HG03159 (cell line): ENCODE measurements at regions not wholly inside any gene's neighbourhood (a gene's known extent, or its start where the extent isn't known, plus 50 kb on each side); places are given as distances from the start of the nearest gene placed in this dataset.

Experiments used
- ATAC-seq: cut with Tn5 transposase; IDR thresholded peaks from one replicate; pipeline ENCODE4 v1.9.1; 2021; ENCODE audit warnings: mild to moderate bottlenecking, moderate library complexity; ENCODE audit not compliant: unreplicated experiment

DNA sequence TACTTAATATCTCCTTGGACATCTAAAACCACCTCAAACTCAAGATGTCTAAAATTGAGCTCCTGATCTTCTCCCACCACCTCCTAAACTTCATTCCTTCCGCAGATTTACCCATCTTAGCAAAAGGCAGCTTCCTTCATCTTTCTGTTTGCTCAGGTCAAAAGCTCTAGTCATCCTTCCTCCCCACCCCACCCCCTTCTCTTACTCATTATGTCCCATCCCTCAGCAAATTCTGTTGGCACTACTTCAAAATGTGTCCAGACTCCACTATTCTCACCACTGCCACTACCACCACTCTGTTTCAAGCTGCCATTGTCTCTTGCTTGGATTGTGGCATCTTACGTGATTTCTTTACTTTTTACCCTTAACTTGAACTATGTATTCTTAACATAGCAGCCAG, 59.2 kb upstream of the ZDHHC17 start:
- no peak for ATAC-seq

DNA sequence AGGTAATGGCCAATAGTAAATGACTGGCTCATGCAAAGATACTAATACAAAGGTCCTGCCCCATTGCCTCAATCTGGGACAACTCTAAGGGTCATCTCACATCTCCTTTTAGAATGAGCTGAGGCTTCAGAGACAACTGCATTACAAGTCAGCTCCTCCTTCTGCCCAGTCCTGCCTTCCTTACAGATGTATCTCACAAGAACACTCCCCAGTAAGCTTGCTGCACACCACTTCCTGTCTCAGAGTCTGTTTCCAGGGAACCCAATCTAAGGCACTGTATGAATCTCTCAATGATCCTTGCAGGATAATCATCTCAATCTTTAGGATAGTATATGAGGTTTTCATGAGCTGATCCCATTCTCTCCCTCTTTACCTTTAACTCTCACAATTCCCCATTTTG, 57.8 kb upstream of the ZDHHC17 start:
- ATAC-seq, result no peak

DNA sequence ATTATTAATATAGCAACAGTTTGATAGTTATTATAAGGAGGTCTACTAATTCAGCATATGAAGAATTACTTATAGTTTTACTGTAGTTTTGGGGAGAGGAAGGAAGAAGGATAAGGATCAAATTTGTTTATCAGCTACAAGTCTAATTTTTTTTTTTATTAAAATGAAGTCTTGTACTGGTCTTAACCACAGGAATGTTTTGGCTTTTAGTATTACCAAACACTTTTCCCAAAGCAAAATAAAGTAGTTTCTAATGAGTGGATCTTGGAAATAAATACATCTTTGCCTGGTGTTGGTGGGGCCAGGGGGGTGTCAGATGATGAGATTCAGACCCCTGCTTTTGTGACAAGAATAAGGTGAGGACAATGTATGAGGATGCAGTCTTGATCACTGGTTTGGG, 57.2 kb upstream of the ZDHHC17 start:
- ATAC-seq, result no peak

DNA sequence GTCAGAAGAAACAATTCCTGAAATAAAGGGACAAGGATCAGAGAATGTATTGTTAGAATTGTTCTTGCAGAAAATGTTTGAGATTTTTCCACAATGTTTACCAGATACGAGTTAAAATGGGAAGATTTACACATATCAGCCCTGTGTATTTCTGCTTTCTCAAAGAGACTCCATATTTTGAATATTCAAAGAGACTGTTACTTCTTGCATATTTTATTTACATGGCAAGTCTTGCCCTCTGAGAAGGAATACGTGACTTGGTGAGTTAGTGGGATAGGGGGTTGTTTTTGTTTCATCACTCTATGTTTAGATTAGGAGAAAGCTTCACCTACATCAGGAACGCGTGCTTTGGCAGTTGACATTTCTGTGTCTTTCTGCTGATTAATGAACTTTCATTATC, 56.1 kb upstream of the ZDHHC17 start:
- ATAC-seq, result no peak

DNA sequence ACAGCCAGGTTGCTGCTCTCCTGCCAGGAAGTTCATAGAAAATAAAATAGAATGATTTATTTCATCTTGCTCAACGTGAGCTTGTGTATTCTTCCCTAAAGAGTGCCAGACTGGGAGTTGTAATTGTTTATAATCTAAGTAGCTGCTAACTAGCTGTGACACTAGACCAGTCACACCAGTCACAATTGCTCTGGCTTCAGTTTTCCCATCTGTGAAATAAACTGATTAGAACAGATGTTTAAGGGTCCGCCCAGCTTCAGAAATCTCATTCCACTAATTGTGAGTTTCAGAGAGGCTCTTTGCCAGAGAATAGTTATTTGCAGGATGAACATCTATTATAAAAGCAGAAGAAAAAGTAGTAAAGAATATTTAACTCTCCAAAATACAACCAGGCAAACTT, 55.6 kb upstream of the ZDHHC17 start:
- no peak for ATAC-seq

DNA sequence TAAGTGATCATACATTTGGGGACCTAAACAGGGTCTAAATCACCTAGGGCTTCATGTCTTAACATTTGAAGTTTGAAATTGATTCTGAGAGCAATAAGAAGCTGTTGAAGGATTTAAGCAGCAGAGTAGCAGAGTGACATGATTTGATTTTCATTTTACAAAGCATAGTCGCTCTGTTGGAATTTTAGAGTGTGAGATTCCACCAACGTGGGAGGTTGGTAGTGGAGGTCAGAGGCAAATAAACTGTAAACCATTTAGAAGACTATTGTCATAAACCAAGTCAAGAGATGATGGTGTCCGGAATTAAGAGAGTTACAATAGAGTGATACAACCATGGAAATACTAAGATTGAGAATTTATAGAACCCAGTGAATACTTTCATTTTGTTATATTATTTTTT, 52.7 kb upstream of the ZDHHC17 start:
- ATAC-seq, result no peak

DNA sequence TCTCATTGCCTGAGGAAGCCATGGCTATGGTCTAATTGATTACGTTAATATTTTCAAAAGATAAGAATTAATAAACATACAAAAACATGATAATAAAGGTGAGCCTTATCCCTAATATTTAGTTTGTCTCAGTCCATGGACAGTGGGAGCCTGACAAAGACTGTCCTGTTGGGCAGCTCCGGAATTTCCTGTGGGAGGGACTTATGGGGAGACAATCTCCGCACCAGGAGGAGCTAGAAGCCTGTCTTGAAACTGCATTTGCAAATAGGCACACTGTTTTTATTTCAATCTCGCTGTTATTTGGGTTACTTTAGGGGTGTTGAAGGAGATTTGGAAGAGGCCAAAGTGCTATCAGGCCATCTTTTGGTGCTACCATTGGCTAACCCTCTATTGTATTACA, 50.8 kb upstream of the ZDHHC17 start:
- ATAC-seq, result no peak

DNA sequence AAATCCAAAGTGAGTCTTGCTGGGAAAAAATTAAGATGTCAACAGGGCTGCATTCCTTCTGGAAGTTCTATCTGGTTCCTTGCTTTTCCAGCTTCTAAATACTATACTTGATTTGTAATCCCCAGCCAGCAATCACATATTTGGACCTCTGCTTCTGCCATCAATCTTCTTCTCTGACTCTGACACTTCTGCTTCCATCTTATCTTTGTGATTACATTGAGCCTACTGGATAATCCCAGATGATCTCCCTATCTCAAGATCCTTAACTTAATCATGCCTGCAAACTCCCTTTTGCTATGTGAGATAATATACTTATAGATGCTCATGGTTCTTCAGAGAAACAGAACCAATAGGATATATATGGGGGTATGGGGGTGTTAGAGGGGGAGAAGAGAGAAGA, 49.9 kb upstream of the ZDHHC17 start:
- ATAC-seq, result no peak
